Glutamatergic neuron (in vitro differentiated cells): ENCODE measurements at regions not wholly inside any gene's neighbourhood (a gene's known extent, or its start where the extent isn't known, plus 50 kb on each side); places are given as distances from the start of the nearest gene placed in this dataset.
A peak's percentile ranks its signal among the peaks of the same experiment; 100 is the strongest.

Experiments used
- DNase-seq: peaks from one replicate; pipeline ENCODE4 v3.0.0; 2022
- H3K27ac Mint-ChIP-seq: one replicate; pipeline ENCODE4 v1.8.0; 2020; ENCODE audit warnings: mild to moderate bottlenecking, mixed read lengths, inconsistent platforms; ENCODE audit not compliant: unreplicated experiment
- H3K27me3 Mint-ChIP-seq: one replicate; pipeline ENCODE4 v1.8.0; 2020; ENCODE audit warnings: mild to moderate bottlenecking, moderate library complexity, mixed read lengths, inconsistent platforms; ENCODE audit not compliant: unreplicated experiment
- H3K36me3 Mint-ChIP-seq: one replicate; pipeline ENCODE4 v1.8.0; 2020; ENCODE audit warnings: mild to moderate bottlenecking, mixed read lengths, inconsistent platforms; ENCODE audit not compliant: unreplicated experiment
- H3K4me1 Mint-ChIP-seq: one replicate; pipeline ENCODE4 v1.8.0; 2020; ENCODE audit warnings: mild to moderate bottlenecking, low read depth, mixed read lengths, inconsistent platforms; ENCODE audit not compliant: unreplicated experiment
- H3K4me3 Mint-ChIP-seq: one replicate; pipeline ENCODE4 v1.8.0; 2020; ENCODE audit warnings: mild to moderate bottlenecking, mixed read lengths, inconsistent platforms; ENCODE audit not compliant: unreplicated experiment
- H3K9me3 Mint-ChIP-seq: one replicate; pipeline ENCODE4 v1.8.0; 2020; ENCODE audit warnings: mild to moderate bottlenecking, moderate library complexity, mixed read lengths, inconsistent platforms; ENCODE audit not compliant: unreplicated experiment
- TF ChIP-seq, protein P1 (sequence below): fragments of 200-600 bp; sonication (generic); IDR thresholded peaks from one replicate; pipeline ENCODE4 v1.5.0; 2021; ENCODE audit not compliant: partially characterized antibody, unreplicated experiment

DNA sequence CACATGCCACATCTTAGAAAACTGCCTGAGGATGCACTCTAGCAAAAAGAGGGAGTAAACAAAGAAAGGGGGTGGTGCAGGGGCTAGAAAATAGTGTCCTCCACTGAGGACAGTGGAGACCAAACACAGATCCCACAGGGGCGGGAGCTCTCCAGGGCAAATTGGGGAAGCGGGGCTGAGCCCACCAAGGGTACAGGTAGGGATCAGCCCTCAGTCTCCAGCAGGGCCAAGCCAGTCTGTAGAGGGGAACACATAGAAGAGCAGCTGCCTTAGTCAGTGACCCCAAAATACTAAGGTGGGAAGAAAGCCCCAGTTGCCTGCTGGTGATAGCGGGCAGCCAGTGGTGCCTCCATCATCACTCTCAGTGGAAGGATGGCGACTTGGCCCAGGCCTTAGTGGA lies 134.0 kb downstream of the ATPSCKMT start:
- H3K9me3 Mint-ChIP-seq = peaks cover 6% of the 10 kb centered on the region
- no peaks in the 10 kb centered on the region for H3K36me3 Mint-ChIP-seq
- TF ChIP-seq, protein P1, sequence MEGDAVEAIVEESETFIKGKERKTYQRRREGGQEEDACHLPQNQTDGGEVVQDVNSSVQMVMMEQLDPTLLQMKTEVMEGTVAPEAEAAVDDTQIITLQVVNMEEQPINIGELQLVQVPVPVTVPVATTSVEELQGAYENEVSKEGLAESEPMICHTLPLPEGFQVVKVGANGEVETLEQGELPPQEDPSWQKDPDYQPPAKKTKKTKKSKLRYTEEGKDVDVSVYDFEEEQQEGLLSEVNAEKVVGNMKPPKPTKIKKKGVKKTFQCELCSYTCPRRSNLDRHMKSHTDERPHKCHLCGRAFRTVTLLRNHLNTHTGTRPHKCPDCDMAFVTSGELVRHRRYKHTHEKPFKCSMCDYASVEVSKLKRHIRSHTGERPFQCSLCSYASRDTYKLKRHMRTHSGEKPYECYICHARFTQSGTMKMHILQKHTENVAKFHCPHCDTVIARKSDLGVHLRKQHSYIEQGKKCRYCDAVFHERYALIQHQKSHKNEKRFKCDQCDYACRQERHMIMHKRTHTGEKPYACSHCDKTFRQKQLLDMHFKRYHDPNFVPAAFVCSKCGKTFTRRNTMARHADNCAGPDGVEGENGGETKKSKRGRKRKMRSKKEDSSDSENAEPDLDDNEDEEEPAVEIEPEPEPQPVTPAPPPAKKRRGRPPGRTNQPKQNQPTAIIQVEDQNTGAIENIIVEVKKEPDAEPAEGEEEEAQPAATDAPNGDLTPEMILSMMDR = no peak
- no peak overlapping the region for H3K27ac Mint-ChIP-seq
- no peak overlapping the region for H3K4me3 Mint-ChIP-seq
- DNase-seq = no peak
- peaks cover 3% of the 10 kb centered on the region for H3K27me3 Mint-ChIP-seq
- peaks cover 3% of the 10 kb centered on the region for H3K4me1 Mint-ChIP-seq

DNA sequence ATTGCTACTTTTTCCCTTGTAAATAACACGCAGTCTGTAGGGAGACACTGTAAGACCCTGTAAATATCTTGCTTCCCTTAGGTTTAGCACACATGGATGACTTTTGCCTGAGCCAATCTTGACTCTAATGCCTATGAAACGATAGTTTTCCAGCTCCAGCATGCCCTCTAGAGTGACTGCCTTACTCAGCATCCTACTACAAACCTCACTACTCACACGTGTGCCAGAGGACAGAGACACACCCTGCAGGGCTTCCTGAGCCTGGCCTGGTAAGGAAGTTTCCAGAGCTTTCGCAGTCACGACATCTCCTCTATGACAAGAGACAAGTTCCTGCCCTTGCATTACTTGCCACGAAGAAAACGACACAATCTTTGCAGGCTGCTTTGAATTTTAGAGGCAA lies 138.1 kb downstream of the ATPSCKMT start:
- peak; percentile 46 for DNase-seq
- peaks cover 4% of the 10 kb centered on the region for H3K9me3 Mint-ChIP-seq
- H3K4me3 Mint-ChIP-seq = no peak overlapping the region
- no peak overlapping the region for H3K27ac Mint-ChIP-seq
- TF ChIP-seq, protein P1 = peak; percentile 51
- peaks cover 3% of the 10 kb centered on the region for H3K27me3 Mint-ChIP-seq
- no peaks in the 10 kb centered on the region for H3K4me1 Mint-ChIP-seq
- no peaks in the 10 kb centered on the region for H3K36me3 Mint-ChIP-seq

DNA sequence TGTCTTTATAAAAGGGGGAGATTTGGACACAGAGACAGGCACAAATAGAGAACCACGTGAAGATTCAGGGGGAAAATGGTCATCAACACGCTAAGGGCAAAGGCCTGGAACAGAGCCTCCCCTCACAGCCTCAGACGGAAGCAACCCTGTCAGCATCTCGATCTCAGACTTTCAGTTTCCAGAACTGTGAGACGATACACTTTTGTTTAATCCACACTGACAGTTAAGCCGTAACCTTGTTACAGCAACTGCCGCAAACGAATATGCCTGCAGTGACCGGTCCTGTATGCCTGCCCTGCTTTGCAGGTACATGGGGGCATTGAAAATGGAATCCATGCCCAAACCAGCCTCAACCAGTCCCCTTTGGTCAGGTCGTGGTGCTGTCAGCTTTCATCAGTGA lies 139.5 kb downstream of the ATPSCKMT start:
- Mint-ChIP-seq H3K36me3 (no peaks in the 10 kb centered on the region), H3K27ac (no peak overlapping the region), H3K9me3 (peaks cover 4% of the 10 kb centered on the region), H3K27me3 (peaks cover 3% of the 10 kb centered on the region), H3K4me1 (no peaks in the 10 kb centered on the region), H3K4me3 (no peak overlapping the region)
- DNase-seq = no peak
- TF ChIP-seq, protein P1 = no peak

DNA sequence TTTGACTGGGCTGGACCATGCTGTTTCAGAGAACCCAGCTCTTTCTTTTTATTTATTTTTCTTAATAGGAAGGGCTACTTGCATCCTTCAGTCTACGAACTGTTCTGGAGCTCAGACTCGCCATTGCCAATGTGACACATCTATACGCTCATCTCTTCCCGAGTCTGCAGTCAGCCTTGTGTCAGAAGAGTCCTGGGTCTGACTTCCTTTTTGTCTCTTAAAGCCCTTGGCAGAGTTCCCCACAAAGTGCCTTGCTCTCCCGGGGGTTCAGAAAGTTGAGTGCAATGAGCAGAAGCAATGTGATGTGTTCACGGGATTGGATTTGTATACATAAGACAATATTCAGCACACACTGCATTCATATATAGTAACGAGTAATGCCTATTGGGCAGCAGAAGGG lies 140.4 kb downstream of the ATPSCKMT start:
- Mint-ChIP-seq H3K4me1 (no peaks in the 10 kb centered on the region), H3K4me3 (no peak overlapping the region), H3K27ac (no peak overlapping the region), H3K27me3 (peaks cover 3% of the 10 kb centered on the region), H3K36me3 (no peaks in the 10 kb centered on the region), H3K9me3 (peaks cover 3% of the 10 kb centered on the region)
- no peak for DNase-seq
- TF ChIP-seq, protein P1 = no peak

DNA sequence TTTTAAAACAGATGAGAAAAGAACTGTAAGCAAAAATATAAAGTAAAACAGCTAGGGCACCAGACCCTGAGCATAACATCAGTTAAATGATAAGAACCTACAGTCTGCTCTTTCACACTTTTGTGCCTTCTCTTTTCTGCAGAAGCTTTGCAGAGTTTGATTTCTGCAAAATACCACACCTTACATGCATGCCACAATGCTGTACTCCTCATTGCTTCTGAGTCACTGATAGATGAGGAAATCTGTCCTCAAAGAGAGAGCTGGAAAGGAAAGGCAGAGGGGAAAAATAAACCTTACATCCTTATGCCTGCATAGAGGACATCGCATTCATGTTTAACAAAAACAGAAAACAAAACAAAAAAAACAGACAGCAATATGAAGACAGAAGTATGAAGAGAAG lies 142.9 kb downstream of the ATPSCKMT start:
- Mint-ChIP-seq H3K27me3 (no peaks in the 10 kb centered on the region), H3K36me3 (no peaks in the 10 kb centered on the region), H3K9me3 (peaks cover 3% of the 10 kb centered on the region), H3K4me3 (no peak overlapping the region), H3K4me1 (no peaks in the 10 kb centered on the region), H3K27ac (no peak overlapping the region)
- TF ChIP-seq, protein P1 = no peak
- DNase-seq = no peak
